ENCODE measurements at regions not wholly inside any gene's neighbourhood (a gene's known extent, or its start where the extent isn't known, plus 50 kb on each side); places are given as distances from the start of the nearest gene placed in this dataset.

GRCh38 chr16:29318037-29318436, 88.5 kb downstream of the NPIPB11 start:
- 95% methylated on average over 16 of the region's 16 CpGs for WGBS, 2 donors

DNA sequence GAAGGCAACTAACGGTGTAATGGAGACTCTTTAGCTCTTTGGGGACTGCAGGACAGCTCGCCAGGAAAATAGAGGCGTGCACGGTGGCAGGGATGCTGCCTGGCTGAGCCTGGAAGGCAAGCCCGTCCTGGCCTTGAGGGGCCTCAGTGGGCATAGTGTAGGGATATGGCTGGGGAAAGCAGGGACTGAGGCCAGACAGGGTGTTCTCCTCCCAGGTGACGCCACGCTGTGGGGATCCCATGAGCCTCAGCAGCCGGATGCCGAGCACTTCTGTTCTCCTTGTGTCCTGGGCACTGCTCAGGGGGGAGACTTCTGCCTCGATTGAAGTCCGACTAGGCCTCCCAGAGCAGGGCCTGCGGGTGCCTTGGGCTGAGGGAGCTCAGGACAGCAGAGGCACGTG, 89.2 kb downstream of the NPIPB11 start:
- 95 to 98% methylated on average over 10 to 13 of the region's 13 CpGs for WGBS, 2 donors
- no peak overlapping the region for H3K27ac ChIP-seq

More at GRCh38 chr16:29318037-29318436, 88.5 kb downstream of the NPIPB11 start:
- Histone ChIP-seq H3K9me3 (no peaks in the 10 kb centered on the region), H3K27ac (peak overlapping the region in 1 of 3 donors; percentile 54), H3K27me3 (no peaks in the 10 kb centered on the region), H3K4me1 (peaks cover 14 to 26% of the 10 kb centered on the region in 2 donors), H3K4me3 (replicated peaks in 1 of 3) (no peak overlapping the region), H3K36me3 (no peaks in the 10 kb centered on the region)
- intact Hi-C loops (cut with DNase I): no loop called here
- TF ChIP-seq POLR2A (IDR thresholded peaks at IDR 0.05): no peak
- TF ChIP-seq, protein P1, sequence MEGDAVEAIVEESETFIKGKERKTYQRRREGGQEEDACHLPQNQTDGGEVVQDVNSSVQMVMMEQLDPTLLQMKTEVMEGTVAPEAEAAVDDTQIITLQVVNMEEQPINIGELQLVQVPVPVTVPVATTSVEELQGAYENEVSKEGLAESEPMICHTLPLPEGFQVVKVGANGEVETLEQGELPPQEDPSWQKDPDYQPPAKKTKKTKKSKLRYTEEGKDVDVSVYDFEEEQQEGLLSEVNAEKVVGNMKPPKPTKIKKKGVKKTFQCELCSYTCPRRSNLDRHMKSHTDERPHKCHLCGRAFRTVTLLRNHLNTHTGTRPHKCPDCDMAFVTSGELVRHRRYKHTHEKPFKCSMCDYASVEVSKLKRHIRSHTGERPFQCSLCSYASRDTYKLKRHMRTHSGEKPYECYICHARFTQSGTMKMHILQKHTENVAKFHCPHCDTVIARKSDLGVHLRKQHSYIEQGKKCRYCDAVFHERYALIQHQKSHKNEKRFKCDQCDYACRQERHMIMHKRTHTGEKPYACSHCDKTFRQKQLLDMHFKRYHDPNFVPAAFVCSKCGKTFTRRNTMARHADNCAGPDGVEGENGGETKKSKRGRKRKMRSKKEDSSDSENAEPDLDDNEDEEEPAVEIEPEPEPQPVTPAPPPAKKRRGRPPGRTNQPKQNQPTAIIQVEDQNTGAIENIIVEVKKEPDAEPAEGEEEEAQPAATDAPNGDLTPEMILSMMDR (IDR thresholded peaks at IDR 0.05): no peak
- DNase-seq: no peak

GRCh38 chr16:29316761-29317183, 89.7 kb downstream of the NPIPB11 start:
- peaks cover 14 to 26% of the 10 kb centered on the region in 2 donors for H3K4me1 ChIP-seq
- WGBS, 2 donors: 84 to 85% methylated on average over 12 of the region's 12 CpGs
- H3K27me3 ChIP-seq: no peaks in the 10 kb centered on the region
- TF ChIP-seq, protein P1 (IDR thresholded peaks at IDR 0.05): no peak
- TF ChIP-seq POLR2A (IDR thresholded peaks at IDR 0.05): no peak
- DNase-seq: no peak
- no peak overlapping the region for H3K4me3 ChIP-seq (replicated peaks in 1 of 3)
- intact Hi-C loops (cut with DNase I): no loop called here
- H3K36me3 ChIP-seq: no peaks in the 10 kb centered on the region
- no peak overlapping the region for H3K27ac ChIP-seq
- no peaks in the 10 kb centered on the region for H3K9me3 ChIP-seq

More for the DNA sequence above, 89.2 kb downstream of the NPIPB11 start:
- intact Hi-C loops (cut with DNase I): no loop called here
- TF ChIP-seq, protein P1 (IDR thresholded peaks at IDR 0.05): no peak
- no peak for TF ChIP-seq POLR2A (IDR thresholded peaks at IDR 0.05)
- H3K4me3 ChIP-seq (replicated peaks in 1 of 3): no peak overlapping the region
- no peaks in the 10 kb centered on the region for H3K36me3 ChIP-seq
- DNase-seq: no peak
- peaks cover 14 to 26% of the 10 kb centered on the region in 2 donors for H3K4me1 ChIP-seq
- no peaks in the 10 kb centered on the region for H3K9me3 ChIP-seq
- no peaks in the 10 kb centered on the region for H3K27me3 ChIP-seq

DNA sequence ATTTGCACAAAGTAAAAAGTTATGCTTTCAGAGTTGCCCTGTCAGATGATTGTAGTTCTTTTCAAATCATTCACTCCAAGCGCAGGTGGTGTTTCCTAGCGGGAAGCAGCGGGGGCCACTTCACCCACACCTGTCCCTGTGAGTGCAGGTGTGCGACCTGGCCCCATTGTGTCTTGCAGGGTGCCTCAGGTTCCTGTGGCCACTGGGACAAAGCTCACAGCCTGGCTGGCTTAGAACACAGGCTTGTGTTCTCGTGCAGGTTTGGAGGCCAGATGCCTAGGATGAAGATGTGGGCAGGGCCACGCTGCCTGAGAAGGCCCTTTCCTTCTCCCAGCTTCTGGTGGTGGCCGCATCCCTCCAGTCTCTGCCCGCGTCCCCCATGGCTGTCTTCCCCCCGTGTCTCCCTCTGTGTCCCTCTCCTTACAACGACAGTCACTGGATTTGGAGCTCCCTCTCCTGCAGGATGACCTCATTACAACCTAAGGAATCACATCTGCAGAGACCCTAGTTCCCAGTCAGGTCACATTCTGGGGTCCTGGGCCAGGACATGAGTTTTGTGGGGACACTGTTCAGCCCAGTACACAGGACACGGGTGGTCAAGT, 90.5 kb downstream of the NPIPB11 start:
- WGBS, 2 donors: 63 to 79% methylated on average over 4 to 12 of the region's 12 CpGs
- H3K36me3 ChIP-seq: no peaks in the 10 kb centered on the region
- H3K27ac ChIP-seq: no peak overlapping the region
- H3K4me1 ChIP-seq: peaks cover 14 to 26% of the 10 kb centered on the region in 2 donors
- TF ChIP-seq, protein P1 (IDR thresholded peaks at IDR 0.05): peak in 1 of 6 experiments; percentile 15
- TF ChIP-seq POLR2A (IDR thresholded peaks at IDR 0.05): no peak
- H3K4me3 ChIP-seq (replicated peaks in 1 of 3): no peak overlapping the region
- H3K27me3 ChIP-seq: no peaks in the 10 kb centered on the region
- intact Hi-C loops (cut with DNase I): no loop called here
- H3K9me3 ChIP-seq: no peaks in the 10 kb centered on the region
- no peak for DNase-seq

- H3K36me3 ChIP-seq: no peaks in the 10 kb centered on the region
- no peaks in the 10 kb centered on the region for H3K9me3 ChIP-seq
- TF ChIP-seq, protein P1 (IDR thresholded peaks at IDR 0.05): no peak
- no peak for TF ChIP-seq POLR2A (IDR thresholded peaks at IDR 0.05)
- no peak overlapping the region for H3K4me3 ChIP-seq (replicated peaks in 1 of 3)
- H3K4me1 ChIP-seq: peaks cover 14 to 23% of the 10 kb centered on the region in 2 donors
- no peak for DNase-seq
- no peaks in the 10 kb centered on the region for H3K27me3 ChIP-seq
- intact Hi-C loops (cut with DNase I): no loop called here
- H3K27ac ChIP-seq: no peak overlapping the region
- 84 to 93% methylated on average over 5 of the region's 5 CpGs for WGBS, 2 donors
Observed at GRCh38 chr16:29315046-29315445, 91.5 kb downstream of the NPIPB11 start.

All from thyroid gland (tissue), 4 donors.